HEK293 (cell line): ENCODE measurements at regions not wholly inside any gene's neighbourhood (a gene's known extent, or its start where the extent isn't known, plus 50 kb on each side); places are given as distances from the start of the nearest gene placed in this dataset.

Source experiments
- CTCF ChIA-PET: fragments of 350-600 bp; formaldehyde crosslinking; extraction: SDS; loops from one replicate; lab custom pipeline; 2021; ENCODE audit warnings: antibody characterized with exemption; lab: Yijun Ruan, JAX
- POLR2A ChIA-PET: fragments of 300-600 bp; formaldehyde crosslinking; extraction: SDS; loops from one replicate; lab custom pipeline; 2020; ENCODE audit warnings: antibody characterized with exemption, inconsistent platforms; lab: Yijun Ruan, JAX
- H3K27ac ChIP-seq: fragments of 200-500 bp; sonication (Bioruptor generic); 2 replicates; pipeline ENCODE4 v1.5.1; 2014; ENCODE audit warnings: low read depth, low read length, control low read depth, inconsistent platforms; ENCODE audit errors: extremely low read depth
- H3K36me3 ChIP-seq, 2 experiments: fragments of 200-500 bp in 1 of 2; sonication (Bioruptor generic) in 1 of 2; 1 replicate in 1 of 2; 2 replicates in 1 of 2; pipeline ENCODE4 v1.5.1; 2014 to 2017; ENCODE audit warnings: inconsistent platforms in 2 of 2, low read length in 2 of 2; ENCODE audit not compliant: control insufficient read depth in 2 of 2, insufficient read depth in 1 of 2
- H3K4me1 ChIP-seq: fragments of 200-500 bp; sonication (Bioruptor generic); 2 replicates; pipeline ENCODE4 v1.5.1; 2014; ENCODE audit warnings: mild to moderate bottlenecking, low read length, inconsistent platforms; ENCODE audit not compliant: control insufficient read depth, insufficient read depth
- H3K4me3 ChIP-seq: 2 replicates; pipeline ENCODE4 v1.5.1; 2011; ENCODE audit warnings: low read depth, mild to moderate bottlenecking, control low read depth, low read length, moderate library complexity
- H3K9me3 ChIP-seq: fragments of 200-500 bp; sonication (Bioruptor generic); 2 replicates; pipeline ENCODE4 v1.5.1; 2014; ENCODE audit warnings: low read depth, low read length, inconsistent platforms; ENCODE audit not compliant: control insufficient read depth, insufficient read depth
- CTCF ChIP-seq: fragments of 450-650 bp; formaldehyde crosslinking; IDR thresholded peaks from 2 replicates; pipeline ENCODE4 v1.5.1; 2016; ENCODE audit warnings: missing biosample characterization, missing genetic modification characterization
- ELK4 ChIP-seq: IDR thresholded peaks from 2 replicates; pipeline ENCODE4 v1.6.1; 2011; ENCODE audit warnings: mild to moderate bottlenecking, low read depth, low read length, borderline replicate concordance
- GFI1B ChIP-seq: fragments of 450-650 bp; formaldehyde crosslinking; IDR thresholded peaks from 2 replicates; pipeline ENCODE4 v1.5.1; 2016; ENCODE audit warnings: missing biosample characterization, missing genetic modification characterization
- GLI2 ChIP-seq: fragments of 450-650 bp; formaldehyde crosslinking; IDR thresholded peaks from 2 replicates; pipeline ENCODE4; 2017; ENCODE audit warnings: missing biosample characterization, missing genetic modification characterization, low read depth, borderline replicate concordance
- GLIS1 ChIP-seq: fragments of 450-650 bp; formaldehyde crosslinking; IDR thresholded peaks from 2 replicates; pipeline ENCODE4 v1.5.1; 2016; ENCODE audit warnings: missing biosample characterization, missing genetic modification characterization
- IKZF3 ChIP-seq: fragments of 450-650 bp; IDR thresholded peaks from 2 replicates; pipeline ENCODE4 v1.5.0; 2018; ENCODE audit warnings: missing biosample characterization, mild to moderate bottlenecking, missing genetic modification characterization, moderate library complexity
- MZF1 ChIP-seq: fragments of 450-650 bp; formaldehyde crosslinking; IDR thresholded peaks from 2 replicates; pipeline ENCODE4 v1.5.1; 2017; ENCODE audit warnings: missing biosample characterization, missing genetic modification characterization, borderline replicate concordance
- YY1 ChIP-seq: fragments of 450-650 bp; formaldehyde crosslinking; IDR thresholded peaks from 2 replicates; pipeline ENCODE4 v1.5.1; 2018; ENCODE audit warnings: missing biosample characterization, missing genetic modification characterization
- ZBTB20 ChIP-seq: fragments of 450-650 bp; formaldehyde crosslinking; IDR thresholded peaks from 2 replicates; pipeline ENCODE4 v1.5.1; 2016; ENCODE audit warnings: missing biosample characterization, missing genetic modification characterization
- ZFP41 ChIP-seq: fragments of 450-650 bp; formaldehyde crosslinking; IDR thresholded peaks from 2 replicates; pipeline ENCODE4 v1.5.1; 2016; ENCODE audit warnings: missing biosample characterization, missing genetic modification characterization, borderline replicate concordance
- ZIC2 ChIP-seq: fragments of 450-650 bp; formaldehyde crosslinking; IDR thresholded peaks from 2 replicates; pipeline ENCODE4 v1.5.1; 2016; ENCODE audit warnings: missing biosample characterization, missing genetic modification characterization
- ZNF121 ChIP-seq: fragments of 450-650 bp; formaldehyde crosslinking; IDR thresholded peaks from 2 replicates; pipeline ENCODE4 v1.5.1; 2016; ENCODE audit warnings: missing biosample characterization, missing genetic modification characterization
- ZNF174 ChIP-seq: fragments of 450-650 bp; formaldehyde crosslinking; IDR thresholded peaks from 2 replicates; pipeline ENCODE4 v1.5.0; 2017; ENCODE audit warnings: missing biosample characterization, mild to moderate bottlenecking, missing genetic modification characterization
- ZNF19 ChIP-seq: fragments of 450-650 bp; formaldehyde crosslinking; IDR thresholded peaks from 2 replicates; pipeline ENCODE4; 2016; ENCODE audit warnings: missing biosample characterization, missing genetic modification characterization, low read depth
- ZNF211 ChIP-seq: fragments of 450-650 bp; formaldehyde crosslinking; IDR thresholded peaks from 2 replicates; pipeline ENCODE4 v1.5.1; 2016; ENCODE audit warnings: low read depth, missing biosample characterization, missing genetic modification characterization
- ZNF292 ChIP-seq: fragments of 450-650 bp; formaldehyde crosslinking; IDR thresholded peaks from 2 replicates; pipeline ENCODE4 v1.5.1; 2016; ENCODE audit warnings: low read depth, missing biosample characterization, missing genetic modification characterization, borderline replicate concordance
- ZNF341 ChIP-seq: fragments of 450-650 bp; formaldehyde crosslinking; IDR thresholded peaks from 2 replicates; pipeline ENCODE4; 2016; ENCODE audit warnings: low read depth, missing biosample characterization, missing genetic modification characterization
- ZNF362 ChIP-seq: fragments of 450-650 bp; formaldehyde crosslinking; IDR thresholded peaks from 2 replicates; pipeline ENCODE4 v1.5.1; 2016; ENCODE audit warnings: missing biosample characterization, missing genetic modification characterization
- ZNF580 ChIP-seq: fragments of 450-650 bp; formaldehyde crosslinking; IDR thresholded peaks from 2 replicates; pipeline ENCODE4 v1.5.1; 2016; ENCODE audit warnings: missing biosample characterization, missing genetic modification characterization
- ZNF585B ChIP-seq: fragments of 450-650 bp; formaldehyde crosslinking; IDR thresholded peaks from 2 replicates; pipeline ENCODE4 v1.5.1; 2016; ENCODE audit warnings: missing biosample characterization, missing genetic modification characterization
- ZNF621 ChIP-seq: fragments of 450-650 bp; formaldehyde crosslinking; IDR thresholded peaks from 2 replicates; pipeline ENCODE4 v1.5.1; 2017; ENCODE audit warnings: missing biosample characterization, missing genetic modification characterization
- ZNF624 ChIP-seq: fragments of 450-650 bp; formaldehyde crosslinking; IDR thresholded peaks from 2 replicates; pipeline ENCODE4 v1.5.1; 2017; ENCODE audit warnings: missing biosample characterization, missing genetic modification characterization
- ZNF660 ChIP-seq: fragments of 450-650 bp; IDR thresholded peaks from 2 replicates; pipeline ENCODE4 v1.5.1; 2018; ENCODE audit warnings: missing biosample characterization, mild to moderate bottlenecking, missing genetic modification characterization
- ZNF704 ChIP-seq: fragments of 450-650 bp; formaldehyde crosslinking; IDR thresholded peaks from 2 replicates; pipeline ENCODE4 v1.5.1; 2016; ENCODE audit warnings: missing biosample characterization, missing genetic modification characterization
- ZSCAN4 ChIP-seq: fragments of 450-650 bp; formaldehyde crosslinking; IDR thresholded peaks from 2 replicates; pipeline ENCODE4 v1.5.1; 2017; ENCODE audit warnings: missing biosample characterization, missing genetic modification characterization

- no peak for TF ChIP-seq GLI2
- no peak for TF ChIP-seq ZSCAN4 (tag by site-specific recombination)
- TF ChIP-seq YY1 (tag by site-specific recombination) = 0 out of 2 replicates have a peak, but pooled peaks have one; percentile 26
- no peak for TF ChIP-seq ZNF121
- no peak for TF ChIP-seq ZNF362 (tag by site-specific recombination)
- no peak for TF ChIP-seq CTCF (tag by site-specific recombination)
- no peak for TF ChIP-seq ZNF292
- TF ChIP-seq ZNF585B = no peak
- peak; percentile 53 for TF ChIP-seq GLIS1
- no peak for TF ChIP-seq ZNF624
- no peak for TF ChIP-seq ZNF621 (tag by site-specific recombination)
- TF ChIP-seq ZNF660 = no peak
- TF ChIP-seq ZNF704 = no peak
- peak; percentile 45 for TF ChIP-seq ZNF341 (tag by site-specific recombination)
- no peak for TF ChIP-seq MZF1 (tag by site-specific recombination)
- peak; percentile 90 for TF ChIP-seq ZIC2
- TF ChIP-seq GFI1B = no peak
- peak; percentile 27; the same call in 1 of the 2 replicates for TF ChIP-seq ZBTB20 (tag by site-specific recombination)
- no peak for TF ChIP-seq ELK4
- TF ChIP-seq ZNF211 = no peak
- TF ChIP-seq IKZF3 (tag by site-specific recombination) = 0 out of 2 replicates have a peak, but pooled peaks have one; percentile 17
- TF ChIP-seq, all 188 proteins: peak for 6
- no peak overlapping the region for H3K4me3 ChIP-seq
- no peaks in the 10 kb centered on the region for H3K4me1 ChIP-seq
- H3K27ac ChIP-seq = no peak overlapping the region
- no peaks in the 10 kb centered on the region for H3K9me3 ChIP-seq
- POLR2A ChIA-PET = no interaction called here
- CTCF ChIA-PET = no interaction called here
- no peaks in the 10 kb centered on the region for H3K36me3 ChIP-seq
Observed at GRCh38 chr10:78777466-78777865, 291.3 kb upstream of the ZMIZ1 start.

GRCh38 chr10:78777867-78778266, 290.9 kb upstream of the ZMIZ1 start:
- ChIA-PET POLR2A (no interaction called here), CTCF (no interaction called here)
- Histone ChIP-seq H3K4me1 (no peaks in the 10 kb centered on the region), H3K4me3 (no peak overlapping the region), H3K27ac (no peak overlapping the region), H3K9me3 (no peaks in the 10 kb centered on the region), H3K36me3 (no peaks in the 10 kb centered on the region)
- no peak for TF ChIP-seq ZNF19 (tag by site-specific recombination)
- no peak for TF ChIP-seq ZFP41 (tag by site-specific recombination)
- 0 out of 2 replicates have a peak, but pooled peaks have one; percentile 2 for TF ChIP-seq ZBTB20 (tag by site-specific recombination)
- TF ChIP-seq ZNF580 (tag by site-specific recombination) = no peak
- no peak for TF ChIP-seq ZNF174 (tag by site-specific recombination)
- TF ChIP-seq ZNF624 = no peak
